Brain microvascular endothelial cell (primary cell): ENCODE measurements at regions not wholly inside any gene's neighbourhood (a gene's known extent, or its start where the extent isn't known, plus 50 kb on each side); places are given as distances from the start of the nearest gene placed in this dataset.
A peak's percentile ranks its signal among the peaks of the same experiment; 100 is the strongest.

Experiments used
- DNase-seq: peaks from one replicate; pipeline ENCODE4 v3.0.0-alpha.2; 2020
- H3K27ac ChIP-seq: fragments of 250-450 bp; sonication (Bioruptor Pico); 2 replicates; pipeline ENCODE4 v1.5.1; 2020; ENCODE audit warnings: mild to moderate bottlenecking, moderate library complexity
- H3K27me3 ChIP-seq: fragments of 250-450 bp; sonication (Bioruptor Pico); replicated peaks from 2 replicates; pipeline ENCODE4 v1.5.1; 2020; ENCODE audit warnings: mild to moderate bottlenecking
- H3K36me3 ChIP-seq: fragments of 250-450 bp; sonication (Bioruptor Pico); replicated peaks from 2 replicates; pipeline ENCODE4 v1.5.1; 2020; ENCODE audit warnings: mild to moderate bottlenecking
- H3K4me3 ChIP-seq: 2 replicates; pipeline ENCODE4 v1.5.1; 2011; ENCODE audit warnings: low read depth, mild to moderate bottlenecking, control low read depth, low read length, moderate library complexity
- CTCF ChIP-seq: IDR thresholded peaks from 2 replicates; pipeline ENCODE4 v1.5.1; 2011; ENCODE audit warnings: low read depth, mild to moderate bottlenecking, moderate library complexity, low read length, control low read depth, inconsistent platforms; ENCODE audit errors: missing control alignments
- in situ Hi-C: cut with HindIII; loops from 2 replicates; pipeline ENCODE4 v1.10.0; 2017; ENCODE audit warnings: low sequenced_read_pairs, low pct_ligation_motif_present

GRCh38 chr5:89478851-89479250 is 595.9 kb upstream of the MEF2C start:
- H3K4me3 ChIP-seq, result no peak overlapping the region
- no peak overlapping the region for H3K27ac ChIP-seq
- in situ Hi-C loops, result no loop called here

DNA sequence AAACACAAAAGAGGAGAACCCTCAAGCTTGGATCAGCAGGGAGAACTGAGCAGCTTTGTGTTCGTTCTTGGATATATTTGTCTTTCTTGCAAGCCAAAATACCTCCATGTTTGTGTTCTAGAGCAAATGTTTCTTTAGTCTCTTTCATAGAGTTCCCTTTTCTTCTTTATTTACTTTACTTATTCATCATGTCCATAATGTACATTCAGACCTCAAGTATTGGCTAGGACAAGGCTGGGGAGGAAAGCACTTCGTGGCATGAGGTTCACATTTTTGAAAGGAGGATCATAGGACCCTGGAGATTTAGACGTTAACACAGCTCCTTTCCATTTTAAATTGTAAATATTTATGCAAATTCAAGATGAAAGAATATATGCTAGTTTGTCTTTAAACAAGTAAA is 590.2 kb upstream of the MEF2C start:
- Histone ChIP-seq H3K4me3 (no peak overlapping the region), H3K27ac (peak overlapping the region; percentile 64), H3K27me3 (no peaks in the 10 kb centered on the region), H3K36me3 (no peaks in the 10 kb centered on the region)
- in situ Hi-C loops, result no loop called here
- TF ChIP-seq CTCF, result no peak
- peak; percentile 72 for DNase-seq

More at GRCh38 chr5:89478851-89479250, 595.9 kb upstream of the MEF2C start:
- DNase-seq, result no peak
- Histone ChIP-seq H3K27me3 (no peaks in the 10 kb centered on the region), H3K36me3 (no peaks in the 10 kb centered on the region)
- TF ChIP-seq CTCF, result no peak

DNA sequence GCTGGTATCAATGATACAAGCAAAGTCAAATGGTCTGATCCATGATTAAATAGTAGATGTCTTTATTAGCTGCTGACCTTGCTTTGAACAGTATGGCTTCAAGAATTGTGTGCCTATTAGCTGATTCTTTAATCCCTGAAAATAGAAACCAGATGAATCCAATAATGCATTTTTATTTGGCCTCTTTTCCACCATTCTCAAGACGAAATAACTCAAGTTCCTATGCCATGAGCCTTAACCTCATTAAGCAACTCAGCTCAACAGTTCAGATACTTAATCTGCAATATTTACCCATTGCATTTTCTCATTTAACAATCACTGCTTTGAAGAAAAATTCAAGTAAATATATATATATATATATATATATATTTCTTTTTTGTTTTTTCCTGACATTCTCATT is 588.6 kb upstream of the MEF2C start:
- no peaks in the 10 kb centered on the region for H3K27me3 ChIP-seq
- H3K27ac ChIP-seq, result no peak overlapping the region
- in situ Hi-C loops, result no loop called here
- H3K4me3 ChIP-seq, result no peak overlapping the region
- H3K36me3 ChIP-seq, result no peaks in the 10 kb centered on the region
- TF ChIP-seq CTCF, result no peak
- DNase-seq, result no peak

DNA sequence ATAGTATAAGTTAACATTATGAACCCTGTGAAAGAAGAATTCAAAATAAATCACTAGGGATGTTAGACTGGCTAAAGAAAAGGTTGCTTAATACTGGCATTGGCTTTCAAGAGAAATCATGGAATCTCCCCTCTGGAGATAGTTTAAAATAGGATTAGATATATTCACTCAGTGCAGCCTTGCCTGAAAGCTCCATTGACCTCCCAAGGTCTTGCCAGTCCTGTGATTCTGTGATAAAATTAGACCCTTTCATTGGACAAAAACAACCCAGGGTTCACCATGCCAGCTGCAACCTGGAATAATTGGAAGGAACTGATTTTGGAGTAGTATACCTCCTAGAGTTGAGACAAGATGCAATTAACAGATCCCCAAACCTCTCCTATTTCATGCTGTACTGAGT is 588.1 kb upstream of the MEF2C start:
- Histone ChIP-seq H3K27me3 (no peaks in the 10 kb centered on the region), H3K27ac (no peak overlapping the region), H3K4me3 (no peak overlapping the region), H3K36me3 (no peaks in the 10 kb centered on the region)
- no peak for DNase-seq
- in situ Hi-C loops, result no loop called here
- TF ChIP-seq CTCF, result no peak

- Histone ChIP-seq H3K27ac (no peak overlapping the region), H3K27me3 (no peaks in the 10 kb centered on the region)
- in situ Hi-C loops, result no loop called here
These were observed 587.7 kb upstream of the MEF2C start for GRCh38 chr5:89470658-89471057.

More at GRCh38 chr5:89470658-89471057, 587.7 kb upstream of the MEF2C start:
- no peak overlapping the region for H3K4me3 ChIP-seq
- no peaks in the 10 kb centered on the region for H3K36me3 ChIP-seq
- no peak for DNase-seq
- no peak for TF ChIP-seq CTCF
